ENCODE measurements at regions not wholly inside any gene's neighbourhood (a gene's known extent, or its start where the extent isn't known, plus 50 kb on each side); places are given as distances from the start of the nearest gene placed in this dataset.
"Not testable (repeated sequence)": the region's sequence is repeated elsewhere in the genome, so short reads cannot be mapped to it uniquely, and the experiment has no call there.

- not testable (repeated sequence) for H4K8ac ChIP-seq (ENCODE audit: low read depth, low read length); H3K9ac ChIP-seq (ENCODE audit: low read length)
- WGBS (ENCODE audit: extremely low coverage, insufficient coverage, insufficient read length): no CpG with 5 or more reads among the region's 4 CpGs
These were observed 136.0 kb downstream of the OTOP1 start for GRCh38 chr4:4090720-4091119.

GRCh38 chr4:4092159-4092558 is 134.6 kb downstream of the OTOP1 start:
- not testable (repeated sequence) for H2AFZ ChIP-seq (ENCODE audit: insufficient read depth, low read length, poor library complexity); H3K4me1 ChIP-seq (ENCODE audit: control insufficient read depth in 1 of 2, insufficient read depth in 2 of 2, low read length in 2 of 2); H3K4me2 ChIP-seq (ENCODE audit: low read length); H3K4me3 ChIP-seq (ENCODE audit: low read depth, low read length); H3K36me3 ChIP-seq (ENCODE audit: control insufficient read depth in 1 of 2, insufficient read depth in 2 of 2, low read length in 2 of 2); H2BK12ac ChIP-seq (ENCODE audit: low read length); H3K27me3 ChIP-seq (ENCODE audit: insufficient read depth, low read length); DNase-seq; H3K14ac ChIP-seq (ENCODE audit: low read length); H2BK5ac ChIP-seq (ENCODE audit: low read depth, low read length, poor library complexity); H3K23ac ChIP-seq (ENCODE audit: low read length); H3K9me3 ChIP-seq (ENCODE audit: insufficient read depth, low read depth, low read length); H3K79me2 ChIP-seq (ENCODE audit: control insufficient read depth, insufficient read depth, low read length, poor library complexity); H4K8ac ChIP-seq (ENCODE audit: low read depth, low read length); H4K91ac ChIP-seq (ENCODE audit: low read depth, low read length); H4K12ac ChIP-seq (ENCODE audit: low read depth, low read length); H3K18ac ChIP-seq (ENCODE audit: low read length); H3K27ac ChIP-seq (ENCODE audit: low read depth, low read length); H3K9ac ChIP-seq (ENCODE audit: low read length); H2BK120ac ChIP-seq (ENCODE audit: insufficient read depth, low read length, poor library complexity); H3K4ac ChIP-seq (ENCODE audit: low read depth, low read length); H2AK5ac ChIP-seq (ENCODE audit: low read length); H3K79me1 ChIP-seq (ENCODE audit: low read length)
- 100% methylated on average over 1 of the region's 4 CpGs for WGBS (ENCODE audit: extremely low coverage, insufficient coverage, insufficient read length)

More at GRCh38 chr4:4090720-4091119, 136.0 kb downstream of the OTOP1 start:
- not testable (repeated sequence) for H3K18ac ChIP-seq (ENCODE audit: low read length); H3K4me2 ChIP-seq (ENCODE audit: low read length); H3K9me3 ChIP-seq (ENCODE audit: insufficient read depth, low read depth, low read length); H3K4ac ChIP-seq (ENCODE audit: low read depth, low read length); H4K91ac ChIP-seq (ENCODE audit: low read depth, low read length); H3K4me1 ChIP-seq (ENCODE audit: control insufficient read depth in 1 of 2, insufficient read depth in 2 of 2, low read length in 2 of 2); H2BK5ac ChIP-seq (ENCODE audit: low read depth, low read length, poor library complexity); H3K23ac ChIP-seq (ENCODE audit: low read length); H2AK5ac ChIP-seq (ENCODE audit: low read length); H3K27me3 ChIP-seq (ENCODE audit: insufficient read depth, low read length); H3K14ac ChIP-seq (ENCODE audit: low read length); H2BK12ac ChIP-seq (ENCODE audit: low read length); H3K27ac ChIP-seq (ENCODE audit: low read depth, low read length); H3K79me1 ChIP-seq (ENCODE audit: low read length); H3K79me2 ChIP-seq (ENCODE audit: control insufficient read depth, insufficient read depth, low read length, poor library complexity); H2AFZ ChIP-seq (ENCODE audit: insufficient read depth, low read length, poor library complexity); H3K4me3 ChIP-seq (ENCODE audit: low read depth, low read length); H3K36me3 ChIP-seq (ENCODE audit: control insufficient read depth in 1 of 2, insufficient read depth in 2 of 2, low read length in 2 of 2); H4K12ac ChIP-seq (ENCODE audit: low read depth, low read length); DNase-seq; H2BK120ac ChIP-seq (ENCODE audit: insufficient read depth, low read length, poor library complexity)

- WGBS (ENCODE audit: extremely low coverage, insufficient coverage, insufficient read length): no CpG with 5 or more reads among the region's 4 CpGs
- not testable (repeated sequence) for H3K4me2 ChIP-seq (ENCODE audit: low read length); H3K36me3 ChIP-seq (ENCODE audit: control insufficient read depth in 1 of 2, insufficient read depth in 2 of 2, low read length in 2 of 2); H3K4me1 ChIP-seq (ENCODE audit: control insufficient read depth in 1 of 2, insufficient read depth in 2 of 2, low read length in 2 of 2); H3K14ac ChIP-seq (ENCODE audit: low read length); H2AK5ac ChIP-seq (ENCODE audit: low read length); H2BK12ac ChIP-seq (ENCODE audit: low read length); H3K79me1 ChIP-seq (ENCODE audit: low read length); H4K91ac ChIP-seq (ENCODE audit: low read depth, low read length); H2AFZ ChIP-seq (ENCODE audit: insufficient read depth, low read length, poor library complexity); H2BK120ac ChIP-seq (ENCODE audit: insufficient read depth, low read length, poor library complexity); H4K12ac ChIP-seq (ENCODE audit: low read depth, low read length); H3K27ac ChIP-seq (ENCODE audit: low read depth, low read length); H3K4ac ChIP-seq (ENCODE audit: low read depth, low read length); DNase-seq; H3K79me2 ChIP-seq (ENCODE audit: control insufficient read depth, insufficient read depth, low read length, poor library complexity); H3K4me3 ChIP-seq (ENCODE audit: low read depth, low read length); H4K8ac ChIP-seq (ENCODE audit: low read depth, low read length); H3K27me3 ChIP-seq (ENCODE audit: insufficient read depth, low read length); H2BK5ac ChIP-seq (ENCODE audit: low read depth, low read length, poor library complexity); H3K23ac ChIP-seq (ENCODE audit: low read length); H3K18ac ChIP-seq (ENCODE audit: low read length); H3K9ac ChIP-seq (ENCODE audit: low read length); H3K9me3 ChIP-seq (ENCODE audit: insufficient read depth, low read depth, low read length)
These were observed 127.1 kb downstream of the OTOP1 start for GRCh38 chr4:4099610-4100009.

- no CpG with 5 or more reads among the region's 36 CpGs for WGBS (ENCODE audit: extremely low coverage, insufficient coverage, insufficient read length)
- not testable (repeated sequence) for H4K12ac ChIP-seq (ENCODE audit: low read depth, low read length); H3K79me1 ChIP-seq (ENCODE audit: low read length); H3K23ac ChIP-seq (ENCODE audit: low read length); H3K4me1 ChIP-seq (ENCODE audit: control insufficient read depth in 1 of 2, insufficient read depth in 2 of 2, low read length in 2 of 2); H3K9ac ChIP-seq (ENCODE audit: low read length); H2AK5ac ChIP-seq (ENCODE audit: low read length); H3K36me3 ChIP-seq (ENCODE audit: control insufficient read depth in 1 of 2, insufficient read depth in 2 of 2, low read length in 2 of 2); H3K27ac ChIP-seq (ENCODE audit: low read depth, low read length); H2AFZ ChIP-seq (ENCODE audit: insufficient read depth, low read length, poor library complexity); H3K14ac ChIP-seq (ENCODE audit: low read length); H4K8ac ChIP-seq (ENCODE audit: low read depth, low read length); H3K79me2 ChIP-seq (ENCODE audit: control insufficient read depth, insufficient read depth, low read length, poor library complexity); H3K18ac ChIP-seq (ENCODE audit: low read length); H2BK12ac ChIP-seq (ENCODE audit: low read length); H4K91ac ChIP-seq (ENCODE audit: low read depth, low read length); H2BK5ac ChIP-seq (ENCODE audit: low read depth, low read length, poor library complexity); H3K27me3 ChIP-seq (ENCODE audit: insufficient read depth, low read length); H3K9me3 ChIP-seq (ENCODE audit: insufficient read depth, low read depth, low read length); H2BK120ac ChIP-seq (ENCODE audit: insufficient read depth, low read length, poor library complexity); H3K4ac ChIP-seq (ENCODE audit: low read depth, low read length)
- peak overlapping the region; percentile 76 for H3K4me3 ChIP-seq (ENCODE audit: low read depth, low read length)
- peak overlapping the region; percentile 57 for H3K4me2 ChIP-seq (ENCODE audit: low read length)
- DNase-seq: peak in 1 of 2 donors; percentile 31
These were observed 119.8 kb downstream of the OTOP1 start for GRCh38 chr4:4106923-4107322.

Measured in trophoblast cell (in vitro differentiated cells and primary cell).